ENCODE measurements at regions not wholly inside any gene's neighbourhood (a gene's known extent, or its start where the extent isn't known, plus 50 kb on each side); places are given as distances from the start of the nearest gene placed in this dataset.

- DNase-seq (ENCODE audit: low read depth in 2 of 2): no peak
Measured at GRCh38 chr12:82174383-82174782, 183.8 kb downstream of the CCDC59 start.

- no peak for DNase-seq (ENCODE audit: low read depth in 2 of 2)
Measured at GRCh38 chr12:82149045-82149444, 209.1 kb downstream of the CCDC59 start.

GRCh38 chr12:82146740-82147139, 211.4 kb downstream of the CCDC59 start:
- DNase-seq (ENCODE audit: low read depth in 2 of 2): no peak

GRCh38 chr12:82144505-82144904, 213.7 kb downstream of the CCDC59 start:
- no peak for DNase-seq (ENCODE audit: low read depth in 2 of 2)

- DNase-seq (ENCODE audit: low read depth in 2 of 2): no peak
Measured at GRCh38 chr12:82132390-82132789, 225.8 kb downstream of the CCDC59 start.

GRCh38 chr12:82130762-82131161, 227.4 kb downstream of the CCDC59 start:
- DNase-seq (ENCODE audit: low read depth in 2 of 2): no peak

GRCh38 chr12:82124711-82125380, 233.3 kb downstream of the CCDC59 start:
- DNase-seq (ENCODE audit: low read depth in 2 of 2): no peak

GRCh38 chr12:82121545-82121944, 236.6 kb downstream of the CCDC59 start:
- DNase-seq (ENCODE audit: low read depth in 2 of 2): no peak

- no peak for DNase-seq (ENCODE audit: low read depth in 2 of 2)
Measured at GRCh38 chr12:82120901-82121300, 237.3 kb downstream of the CCDC59 start.

- DNase-seq (ENCODE audit: low read depth in 2 of 2): no peak
Measured at GRCh38 chr12:82109243-82109642, 248.9 kb downstream of the CCDC59 start.

- DNase-seq (ENCODE audit: low read depth in 2 of 2): no peak
Measured at GRCh38 chr12:82108615-82109014, 249.6 kb downstream of the CCDC59 start.

- no peak for DNase-seq (ENCODE audit: low read depth in 2 of 2)
Measured at GRCh38 chr12:82099216-82099615, 259.0 kb downstream of the CCDC59 start.

- no peak for DNase-seq (ENCODE audit: low read depth in 2 of 2)
Measured at GRCh38 chr12:82097877-82098276, 260.3 kb downstream of the CCDC59 start.

GRCh38 chr12:82097438-82097837, 260.7 kb downstream of the CCDC59 start:
- no peak for DNase-seq (ENCODE audit: low read depth in 2 of 2)

GRCh38 chr12:82090165-82090564, 268.0 kb downstream of the CCDC59 start:
- DNase-seq (ENCODE audit: low read depth in 2 of 2): no peak

GRCh38 chr12:82089369-82090121, 268.6 kb downstream of the CCDC59 start:
- DNase-seq (ENCODE audit: low read depth in 2 of 2): no peak

GRCh38 chr12:82082501-82082900, 275.7 kb downstream of the CCDC59 start:
- DNase-seq (ENCODE audit: low read depth in 2 of 2): no peak

- no peak for DNase-seq (ENCODE audit: low read depth in 2 of 2)
Measured at GRCh38 chr12:82069931-82070514, 288.2 kb downstream of the CCDC59 start.

GRCh38 chr12:82058197-82058596, 299.0 kb upstream of the PPFIA2 start:
- no peak for DNase-seq (ENCODE audit: low read depth in 2 of 2)

GRCh38 chr12:82057770-82058169, 298.6 kb upstream of the PPFIA2 start:
- no peak for DNase-seq (ENCODE audit: low read depth in 2 of 2)

GRCh38 chr12:82055391-82055790, 296.2 kb upstream of the PPFIA2 start:
- DNase-seq (ENCODE audit: low read depth in 2 of 2): no peak

- DNase-seq (ENCODE audit: low read depth in 2 of 2): no peak
Measured at GRCh38 chr12:82054566-82054965, 295.4 kb upstream of the PPFIA2 start.

- DNase-seq (ENCODE audit: low read depth in 2 of 2): no peak
Measured at GRCh38 chr12:82047446-82047845, 288.3 kb upstream of the PPFIA2 start.
